Osteocyte (in vitro differentiated cells): ENCODE measurements at regions not wholly inside any gene's neighbourhood (a gene's known extent, or its start where the extent isn't known, plus 50 kb on each side); places are given as distances from the start of the nearest gene placed in this dataset.

Experiments
- DNase-seq: peaks from one replicate; pipeline ENCODE4 v3.0.0; 2021; ENCODE audit warnings: mixed read lengths; ENCODE audit not compliant: unreplicated experiment; ENCODE audit errors: extremely low spot score
- H3K27ac Mint-ChIP-seq: one replicate; pipeline ENCODE4 v1.8.0; 2021; ENCODE audit warnings: mild to moderate bottlenecking, mixed read lengths; ENCODE audit not compliant: unreplicated experiment
- H3K27me3 Mint-ChIP-seq: one replicate; pipeline ENCODE4 v1.8.0; 2021; ENCODE audit warnings: mixed read lengths; ENCODE audit not compliant: unreplicated experiment
- H3K36me3 Mint-ChIP-seq: one replicate; pipeline ENCODE4 v1.8.0; 2021; ENCODE audit warnings: mixed read lengths; ENCODE audit not compliant: unreplicated experiment
- H3K4me1 Mint-ChIP-seq: one replicate; pipeline ENCODE4 v1.8.0; 2021; ENCODE audit warnings: mixed read lengths; ENCODE audit not compliant: unreplicated experiment
- H3K4me3 Mint-ChIP-seq: one replicate; pipeline ENCODE4 v1.8.0; 2021; ENCODE audit warnings: mild to moderate bottlenecking, moderate library complexity, mixed read lengths; ENCODE audit not compliant: unreplicated experiment
- H3K9me3 Mint-ChIP-seq: one replicate; pipeline ENCODE4 v1.8.0; 2021; ENCODE audit warnings: mixed read lengths; ENCODE audit not compliant: unreplicated experiment
- CTCF ChIP-seq: fragments of 200-600 bp; sonication (generic); IDR thresholded peaks from 2 replicates; pipeline ENCODE4 v1.5.0; 2021; ENCODE audit warnings: antibody characterized with exemption, mild to moderate bottlenecking, moderate library complexity

DNA sequence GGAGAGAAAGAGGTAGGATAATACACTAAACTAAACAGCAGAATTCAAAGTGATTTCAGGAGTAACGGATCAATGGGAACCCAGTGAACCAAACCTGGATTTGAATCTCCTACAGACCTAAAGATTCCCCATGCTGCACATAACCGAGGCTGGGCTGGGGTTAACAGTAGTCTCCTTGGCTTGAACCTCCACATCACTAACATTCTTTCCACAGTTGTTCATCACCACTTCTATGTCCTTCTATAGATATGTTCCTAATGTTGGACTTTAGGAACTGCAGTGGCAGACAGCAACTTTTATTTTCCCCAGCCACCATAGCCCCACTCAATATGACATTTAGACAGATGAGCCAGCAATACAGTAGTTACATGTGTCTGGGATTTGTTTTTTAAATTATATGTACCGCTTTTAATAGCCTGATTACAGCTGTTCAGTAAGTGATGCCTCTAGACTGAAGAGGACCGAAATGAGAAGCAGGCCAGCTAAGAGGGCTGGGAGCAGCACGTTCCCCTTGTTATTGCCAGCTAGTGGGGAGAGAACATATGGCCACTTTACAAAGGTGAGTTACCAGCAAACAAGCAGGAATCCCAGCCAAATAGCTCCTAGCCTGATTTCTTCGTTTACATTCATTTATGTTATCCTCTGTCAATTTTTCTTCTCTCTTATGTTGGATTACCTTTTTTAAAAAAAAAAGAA lies 472.6 kb upstream of the CDIN1 start:
- TF ChIP-seq CTCF: no peak
- H3K27me3 Mint-ChIP-seq: no peaks in the 10 kb centered on the region
- peaks cover 24% of the 10 kb centered on the region for H3K4me1 Mint-ChIP-seq
- H3K4me3 Mint-ChIP-seq: no peak overlapping the region
- H3K27ac Mint-ChIP-seq: no peak overlapping the region
- H3K36me3 Mint-ChIP-seq: no peaks in the 10 kb centered on the region
- DNase-seq: no peak
- peaks cover 4% of the 10 kb centered on the region for H3K9me3 Mint-ChIP-seq

- Mint-ChIP-seq H3K9me3 (peaks cover 4% of the 10 kb centered on the region), H3K27me3 (no peaks in the 10 kb centered on the region), H3K4me3 (no peak overlapping the region), H3K4me1 (peaks cover 24% of the 10 kb centered on the region), H3K27ac (no peak overlapping the region), H3K36me3 (no peaks in the 10 kb centered on the region)
- no peak for TF ChIP-seq CTCF
- DNase-seq: no peak
Measured at GRCh38 chr15:36108541-36108940, 470.9 kb upstream of the CDIN1 start.

GRCh38 chr15:36109943-36110658 lies 469.3 kb upstream of the CDIN1 start:
- H3K27ac Mint-ChIP-seq: peak overlapping the region; percentile 57
- H3K9me3 Mint-ChIP-seq: peaks cover 4% of the 10 kb centered on the region
- DNase-seq: no peak

DNA sequence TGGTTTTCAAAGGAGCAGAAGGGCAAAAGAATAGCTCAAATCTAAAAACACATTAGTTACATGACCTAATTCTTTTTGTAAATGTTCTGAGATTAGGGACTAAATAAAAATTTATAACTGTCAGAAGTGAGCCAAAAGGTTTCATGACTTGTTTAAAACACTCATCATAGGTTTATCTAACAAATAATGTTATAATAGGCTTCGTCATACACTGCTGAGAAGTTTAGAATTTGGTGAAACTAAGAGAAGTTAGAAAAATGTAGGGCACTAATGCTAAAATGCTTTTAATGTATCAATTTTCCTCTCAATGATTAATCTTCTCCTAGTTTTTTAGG lies 468.8 kb upstream of the CDIN1 start:
- Mint-ChIP-seq H3K27ac (peak overlapping the region; percentile 24), H3K4me1 (peaks cover 22% of the 10 kb centered on the region), H3K4me3 (no peak overlapping the region), H3K36me3 (no peaks in the 10 kb centered on the region), H3K9me3 (peaks cover 4% of the 10 kb centered on the region), H3K27me3 (no peaks in the 10 kb centered on the region)
- DNase-seq: no peak
- no peak for TF ChIP-seq CTCF

More at GRCh38 chr15:36109943-36110658, 469.3 kb upstream of the CDIN1 start:
- TF ChIP-seq CTCF: no peak
- H3K4me1 Mint-ChIP-seq: peaks cover 20% of the 10 kb centered on the region
- no peaks in the 10 kb centered on the region for H3K36me3 Mint-ChIP-seq
- H3K4me3 Mint-ChIP-seq: no peak overlapping the region
- H3K27me3 Mint-ChIP-seq: no peaks in the 10 kb centered on the region

DNA sequence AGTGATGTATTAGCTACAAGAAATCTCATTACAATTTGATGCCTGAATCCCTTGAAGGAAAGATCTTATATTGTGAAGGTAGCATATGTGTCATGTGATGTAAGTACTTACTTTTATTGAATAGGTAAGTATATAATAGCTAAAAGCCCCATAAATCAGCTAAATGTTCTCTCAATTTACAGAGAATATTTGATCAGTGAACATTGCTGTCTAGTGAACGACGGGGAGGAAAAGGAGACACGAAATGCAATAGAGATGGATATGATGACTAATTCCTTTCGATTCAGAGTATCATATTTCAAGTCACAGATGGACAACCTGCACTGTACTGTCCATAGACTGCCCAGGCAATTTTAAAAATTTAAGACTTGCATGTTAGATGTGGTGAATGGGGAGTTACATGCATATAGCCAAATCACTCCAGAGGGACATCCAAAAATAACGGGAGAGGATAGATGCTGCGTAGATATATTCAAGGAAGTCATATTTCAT lies 462.1 kb upstream of the CDIN1 start:
- no peak for TF ChIP-seq CTCF
- H3K4me3 Mint-ChIP-seq: no peak overlapping the region
- no peak overlapping the region for H3K27ac Mint-ChIP-seq
- H3K36me3 Mint-ChIP-seq: no peaks in the 10 kb centered on the region
- peaks cover 8% of the 10 kb centered on the region for H3K9me3 Mint-ChIP-seq
- peaks cover 18% of the 10 kb centered on the region for H3K4me1 Mint-ChIP-seq
- H3K27me3 Mint-ChIP-seq: no peaks in the 10 kb centered on the region
- no peak for DNase-seq
